Smooth muscle cell (in vitro differentiated cells): ENCODE measurements at regions not wholly inside any gene's neighbourhood (a gene's known extent, or its start where the extent isn't known, plus 50 kb on each side); places are given as distances from the start of the nearest gene placed in this dataset.
"Not testable (repeated sequence)": the region's sequence is repeated elsewhere in the genome, so short reads cannot be mapped to it uniquely, and the experiment has no call there.

Source experiments
- DNase-seq: peaks from one replicate; lab custom pipeline; 2025; ENCODE audit not compliant: unreplicated experiment; lab: John Stamatoyannopoulos, UW
- H2AFZ ChIP-seq: fragments of 200-600 bp; sonication (generic); 2 replicates; pipeline ENCODE4 v1.6.0; 2016; ENCODE audit warnings: antibody characterized with exemption, low read depth, mild to moderate bottlenecking
- H3F3A ChIP-seq: fragments of 200-600 bp; sonication (generic); 2 replicates; pipeline ENCODE4 v1.6.0; 2017; ENCODE audit warnings: antibody characterized with exemption, low read depth
- H3K27ac ChIP-seq: fragments of 200-600 bp; sonication (generic); 2 replicates; pipeline ENCODE4 v1.5.1; 2016; ENCODE audit warnings: low read depth, mild to moderate bottlenecking
- H3K27me3 ChIP-seq: fragments of 200-600 bp; sonication (generic); 2 replicates; pipeline ENCODE4 v1.6.1; 2016; ENCODE audit warnings: low read depth, mild to moderate bottlenecking
- H3K36me3 ChIP-seq: fragments of 200-600 bp; sonication (generic); 2 replicates; pipeline ENCODE4 v1.5.1; 2016; ENCODE audit warnings: low read depth
- H3K4me1 ChIP-seq: fragments of 200-600 bp; sonication (generic); 2 replicates; pipeline ENCODE4 v1.5.1; 2016; ENCODE audit warnings: low read depth
- H3K4me2 ChIP-seq: fragments of 200-600 bp; sonication (generic); 2 replicates; pipeline ENCODE4 v1.6.0; 2016; ENCODE audit warnings: mild to moderate bottlenecking
- H3K4me3 ChIP-seq: fragments of 200-600 bp; sonication (generic); 2 replicates; pipeline ENCODE4 v1.5.1; 2016; ENCODE audit warnings: mild to moderate bottlenecking
- H3K79me2 ChIP-seq: fragments of 200-600 bp; sonication (generic); 2 replicates; pipeline ENCODE4 v1.6.0; 2016; ENCODE audit warnings: low read depth, mild to moderate bottlenecking
- H3K9ac ChIP-seq: fragments of 200-600 bp; sonication (generic); 2 replicates; pipeline ENCODE4 v1.6.0; 2016; ENCODE audit warnings: low read depth
- H3K9me3 ChIP-seq: fragments of 200-600 bp; sonication (generic); replicated peaks from 2 replicates; pipeline ENCODE4 v1.5.1; 2016; ENCODE audit warnings: low read depth
- H4K20me1 ChIP-seq: fragments of 200-600 bp; sonication (generic); 2 replicates; pipeline ENCODE4 v1.6.0; 2016; ENCODE audit warnings: low read depth
- WGBS: methylation state at CpG from one replicate; pipeline ENCODE4 v1.1.7; 2016; ENCODE audit warnings: low lambda C conversion rate; 5-methylcytosine and 5-hydroxymethylcytosine counted together
- TF ChIP-seq, protein P1 (sequence below): fragments of 200-600 bp; sonication (generic); IDR thresholded peaks from 2 replicates; pipeline ENCODE4 v1.5.1; 2017; ENCODE audit warnings: borderline replicate concordance, mild to moderate bottlenecking, antibody characterized with exemption; ENCODE audit not compliant: insufficient read depth, poor library complexity, severe bottlenecking

DNA sequence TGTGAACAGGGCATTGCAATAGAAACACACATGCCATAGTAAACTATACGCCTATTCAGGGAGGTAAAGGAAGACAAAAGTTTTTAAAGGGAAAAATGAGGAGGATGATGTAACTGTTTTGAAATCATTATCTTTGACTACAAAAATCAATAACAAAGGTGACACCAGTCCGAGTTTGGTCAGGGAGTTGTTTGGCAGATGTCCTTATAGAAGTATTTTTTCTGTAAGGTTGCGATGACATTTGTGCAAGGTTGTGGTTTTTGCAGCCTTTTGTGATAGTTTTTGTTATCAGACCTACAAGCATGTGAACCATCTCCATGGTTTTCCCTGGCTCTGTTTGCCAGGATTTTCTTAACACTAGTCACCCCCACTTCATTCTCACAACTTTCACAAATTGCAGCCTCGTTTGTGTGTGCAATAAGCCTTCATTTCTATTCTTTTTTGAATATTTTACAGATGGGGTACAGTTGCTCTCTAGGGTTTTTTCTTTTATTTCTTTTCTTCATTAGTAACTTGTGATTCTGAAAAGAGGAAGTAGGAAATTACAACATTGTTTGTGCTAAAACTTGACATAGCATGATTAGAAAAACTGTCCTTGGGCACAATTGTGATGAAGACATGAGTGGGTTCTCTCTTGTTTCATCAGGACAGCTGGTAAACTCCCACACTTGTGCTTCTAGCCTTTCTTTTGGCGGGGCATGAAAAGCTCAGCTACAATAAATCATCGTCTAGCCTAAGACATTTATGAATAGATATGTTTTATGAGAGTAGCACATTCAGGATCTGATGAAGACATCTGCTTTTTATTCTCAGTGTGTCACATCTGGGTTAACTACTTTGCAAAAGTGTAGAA, 60.2 kb upstream of the PNPLA4 start:
- no peaks in the 10 kb centered on the region for H3F3A ChIP-seq
- 56% methylated on average over 6 of the region's 6 CpGs for WGBS
- H3K79me2 ChIP-seq: no peaks in the 10 kb centered on the region
- no peak overlapping the region for H3K4me3 ChIP-seq
- peak overlapping the region; percentile 40 for H3K27ac ChIP-seq
- H2AFZ ChIP-seq: no peak overlapping the region
- DNase-seq: no peak
- no peaks in the 10 kb centered on the region for H3K27me3 ChIP-seq
- TF ChIP-seq, protein P1, sequence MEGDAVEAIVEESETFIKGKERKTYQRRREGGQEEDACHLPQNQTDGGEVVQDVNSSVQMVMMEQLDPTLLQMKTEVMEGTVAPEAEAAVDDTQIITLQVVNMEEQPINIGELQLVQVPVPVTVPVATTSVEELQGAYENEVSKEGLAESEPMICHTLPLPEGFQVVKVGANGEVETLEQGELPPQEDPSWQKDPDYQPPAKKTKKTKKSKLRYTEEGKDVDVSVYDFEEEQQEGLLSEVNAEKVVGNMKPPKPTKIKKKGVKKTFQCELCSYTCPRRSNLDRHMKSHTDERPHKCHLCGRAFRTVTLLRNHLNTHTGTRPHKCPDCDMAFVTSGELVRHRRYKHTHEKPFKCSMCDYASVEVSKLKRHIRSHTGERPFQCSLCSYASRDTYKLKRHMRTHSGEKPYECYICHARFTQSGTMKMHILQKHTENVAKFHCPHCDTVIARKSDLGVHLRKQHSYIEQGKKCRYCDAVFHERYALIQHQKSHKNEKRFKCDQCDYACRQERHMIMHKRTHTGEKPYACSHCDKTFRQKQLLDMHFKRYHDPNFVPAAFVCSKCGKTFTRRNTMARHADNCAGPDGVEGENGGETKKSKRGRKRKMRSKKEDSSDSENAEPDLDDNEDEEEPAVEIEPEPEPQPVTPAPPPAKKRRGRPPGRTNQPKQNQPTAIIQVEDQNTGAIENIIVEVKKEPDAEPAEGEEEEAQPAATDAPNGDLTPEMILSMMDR: no peak
- H3K4me2 ChIP-seq: peak overlapping the region; percentile 4
- H4K20me1 ChIP-seq: no peaks in the 10 kb centered on the region
- H3K9ac ChIP-seq: no peak overlapping the region
- no peaks in the 10 kb centered on the region for H3K4me1 ChIP-seq
- H3K36me3 ChIP-seq: no peaks in the 10 kb centered on the region
- H3K9me3 ChIP-seq: peaks cover 4% of the 10 kb centered on the region

DNA sequence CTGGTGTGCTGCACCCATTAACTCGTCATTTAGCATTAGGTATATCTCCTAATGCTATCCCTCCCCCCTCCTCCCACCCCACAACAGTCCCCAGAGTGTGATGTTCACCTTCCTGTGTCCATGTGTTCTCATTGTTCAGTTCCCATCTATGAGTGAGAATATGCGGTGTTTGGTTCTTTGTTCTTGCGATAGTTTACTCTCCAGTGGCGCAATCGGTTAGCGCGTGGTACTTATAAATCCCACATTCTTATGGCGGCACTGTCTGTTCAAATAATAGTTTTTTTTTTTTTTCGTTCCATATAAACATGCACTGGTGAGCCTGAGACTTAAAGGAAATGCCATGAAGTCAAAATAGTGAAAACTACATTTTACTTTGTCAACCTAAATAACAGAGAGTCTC, 59.5 kb upstream of the PNPLA4 start:
- not testable (repeated sequence) for H3K79me2 ChIP-seq

DNA sequence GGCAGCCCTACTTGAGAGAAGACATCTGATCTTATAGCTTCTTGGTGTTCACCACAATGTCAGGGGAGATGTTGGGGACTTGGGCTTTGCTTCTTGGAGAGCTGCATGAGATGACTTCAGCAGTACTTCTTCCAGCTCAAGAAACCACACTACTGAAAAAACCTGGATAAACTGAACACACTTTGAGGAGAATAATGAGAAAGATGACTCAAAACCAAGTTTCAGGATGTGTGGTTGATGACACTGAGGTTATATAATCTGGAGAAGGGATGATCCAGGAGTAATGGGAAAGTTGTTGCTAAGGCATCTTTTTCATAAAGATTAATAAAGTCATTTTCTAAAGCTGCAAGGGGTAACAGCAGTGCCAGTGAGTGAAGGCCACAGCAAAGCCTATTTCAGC, 58.4 kb upstream of the PNPLA4 start:
- Histone ChIP-seq H3K27ac (no peak overlapping the region), H3K4me2 (no peak overlapping the region)
- DNase-seq: no peak

More for the DNA sequence above, 59.5 kb upstream of the PNPLA4 start:
- not testable (repeated sequence) for H3K9ac ChIP-seq, H3K4me1 ChIP-seq, H3F3A ChIP-seq, H3K4me2 ChIP-seq, H3K27ac ChIP-seq, H3K4me3 ChIP-seq, H3K36me3 ChIP-seq, DNase-seq, H4K20me1 ChIP-seq, H2AFZ ChIP-seq, H3K9me3 ChIP-seq, H3K27me3 ChIP-seq
- WGBS: 78% methylated on average over 9 of the region's 9 CpGs

GRCh38 chrX:7983581-7983980, 56.4 kb upstream of the PNPLA4 start:
- H3K27me3 ChIP-seq: no peaks in the 10 kb centered on the region

More for the DNA sequence above, 58.4 kb upstream of the PNPLA4 start:
- Histone ChIP-seq H3K4me1 (no peaks in the 10 kb centered on the region), H4K20me1 (no peaks in the 10 kb centered on the region), H3F3A (no peaks in the 10 kb centered on the region), H3K9me3 (peaks cover 4% of the 10 kb centered on the region), H3K36me3 (no peaks in the 10 kb centered on the region), H3K27me3 (no peaks in the 10 kb centered on the region), H2AFZ (no peak overlapping the region), H3K9ac (no peak overlapping the region), H3K4me3 (no peak overlapping the region), H3K79me2 (no peaks in the 10 kb centered on the region)
- TF ChIP-seq, protein P1: no peak

More at GRCh38 chrX:7983581-7983980, 56.4 kb upstream of the PNPLA4 start:
- Histone ChIP-seq H3K4me2 (no peak overlapping the region), H4K20me1 (no peaks in the 10 kb centered on the region), H3K9ac (no peak overlapping the region), H3F3A (no peaks in the 10 kb centered on the region), H3K9me3 (peaks cover 4% of the 10 kb centered on the region), H2AFZ (no peak overlapping the region), H3K4me1 (no peaks in the 10 kb centered on the region), H3K4me3 (no peak overlapping the region), H3K36me3 (no peaks in the 10 kb centered on the region), H3K27ac (no peak overlapping the region), H3K79me2 (no peaks in the 10 kb centered on the region)
- TF ChIP-seq, protein P1: no peak
- WGBS: 14% methylated on average over 1 of the region's 1 CpG
- no peak for DNase-seq
